HG03039 (cell line): ENCODE measurements at regions not wholly inside any gene's neighbourhood (a gene's known extent, or its start where the extent isn't known, plus 50 kb on each side); places are given as distances from the start of the nearest gene placed in this dataset.
"Not testable (repeated sequence)": the region's sequence is repeated elsewhere in the genome, so short reads cannot be mapped to it uniquely, and the experiment has no call there.

Source experiments
- ATAC-seq: cut with Tn5 transposase; IDR thresholded peaks from one replicate; pipeline ENCODE4 v1.9.1; 2021; ENCODE audit warnings: mild to moderate bottlenecking, moderate library complexity; ENCODE audit not compliant: unreplicated experiment

GRCh38 chr4:13922873-13923645 is 295.5 kb upstream of the BOD1L1 start:
- no peak for ATAC-seq

DNA sequence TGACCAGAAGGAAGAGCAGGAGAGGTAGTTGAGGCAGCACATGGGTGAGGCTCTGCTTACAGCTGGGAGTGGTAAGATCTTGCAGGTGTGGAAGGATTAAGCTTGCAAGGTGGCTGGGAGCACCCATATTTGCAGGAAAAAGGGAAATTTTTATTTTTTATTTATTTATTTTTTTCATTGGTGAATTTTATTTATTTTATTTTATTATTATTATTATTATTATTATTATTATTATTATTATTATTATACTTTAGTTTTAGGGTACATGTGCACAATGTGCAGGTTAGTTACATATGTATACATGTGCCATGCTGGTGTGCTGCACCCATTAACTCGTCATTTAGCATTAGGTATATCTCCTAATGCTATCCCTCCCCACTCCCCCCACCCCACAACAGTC is 297.4 kb upstream of the BOD1L1 start:
- ATAC-seq, result not testable (repeated sequence)

DNA sequence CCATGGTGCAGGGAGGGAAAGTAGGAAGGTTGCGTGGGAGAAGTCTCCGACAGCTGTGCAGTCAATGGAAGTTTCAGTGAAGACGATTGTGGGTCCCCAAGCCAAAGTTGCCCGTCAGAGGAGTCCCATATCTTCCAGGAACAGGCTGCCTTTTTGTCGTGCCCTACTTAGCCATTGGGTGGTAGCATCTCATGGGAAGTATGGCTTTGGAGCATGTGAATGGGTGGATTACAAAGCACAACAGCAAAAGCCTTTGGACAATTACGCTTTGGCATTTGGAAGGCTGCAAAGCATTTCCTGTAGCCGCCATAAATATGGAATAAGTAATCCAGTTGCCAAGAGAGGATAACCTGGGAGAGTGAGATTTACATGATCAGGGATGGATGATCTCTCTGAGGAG is 300.7 kb upstream of the BOD1L1 start:
- ATAC-seq, result no peak

GRCh38 chr4:13930155-13930554 is 302.6 kb upstream of the BOD1L1 start:
- no peak for ATAC-seq

GRCh38 chr4:13933191-13933590 is 305.7 kb upstream of the BOD1L1 start:
- ATAC-seq, result no peak

- ATAC-seq, result no peak
These were observed 310.8 kb upstream of the BOD1L1 start for GRCh38 chr4:13938299-13938698.

GRCh38 chr4:13940921-13941320 is 313.4 kb upstream of the BOD1L1 start:
- no peak for ATAC-seq

DNA sequence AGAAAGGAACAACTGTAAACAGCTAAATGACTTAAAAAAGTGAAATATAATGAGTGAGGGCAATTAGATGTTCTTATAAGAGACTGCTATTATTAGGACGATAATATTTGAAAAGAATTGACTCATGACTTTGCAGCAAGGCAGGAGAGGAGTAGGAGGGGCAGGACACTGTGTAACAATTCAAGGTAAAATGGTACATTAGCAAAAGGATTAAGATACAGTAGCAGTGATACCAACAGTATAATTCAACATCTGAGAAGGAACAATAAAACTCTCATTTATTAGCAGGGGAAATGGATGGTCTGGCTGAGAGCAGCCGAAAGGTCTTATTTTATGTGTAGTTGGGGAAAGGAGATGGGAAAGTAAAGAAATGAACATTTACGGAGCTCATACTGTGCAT is 315.5 kb upstream of the BOD1L1 start:
- no peak for ATAC-seq

GRCh38 chr4:13944095-13944511 is 316.6 kb upstream of the BOD1L1 start:
- ATAC-seq, result no peak

GRCh38 chr4:13947921-13948320 is 320.4 kb upstream of the BOD1L1 start:
- no peak for ATAC-seq

- no peak for ATAC-seq
These were observed 323.0 kb upstream of the BOD1L1 start for GRCh38 chr4:13950491-13950890.

- no peak for ATAC-seq
These were observed 325.6 kb upstream of the BOD1L1 start for GRCh38 chr4:13953083-13953482.

DNA sequence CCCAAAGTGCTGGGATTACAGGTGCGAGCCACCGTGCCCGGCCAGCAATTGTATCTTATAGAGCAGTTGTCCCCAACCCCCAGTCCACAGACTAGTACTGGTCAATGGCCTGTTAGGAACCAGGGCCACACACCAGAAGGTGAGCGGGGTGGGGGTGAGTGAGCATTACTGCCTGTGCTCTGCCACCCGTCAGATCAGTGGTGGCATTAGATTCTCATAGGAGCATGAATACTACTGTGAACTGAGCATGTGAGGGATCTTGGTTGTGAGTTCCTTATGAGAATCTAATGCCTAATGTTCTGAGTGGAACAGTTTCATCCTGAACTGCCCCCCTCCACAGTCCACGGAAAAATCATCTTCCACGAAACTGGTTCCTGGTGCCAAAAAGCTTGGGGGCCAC is 328.0 kb upstream of the BOD1L1 start:
- no peak for ATAC-seq

- no peak for ATAC-seq
These were observed 329.4 kb upstream of the BOD1L1 start for GRCh38 chr4:13956947-13957346.

DNA sequence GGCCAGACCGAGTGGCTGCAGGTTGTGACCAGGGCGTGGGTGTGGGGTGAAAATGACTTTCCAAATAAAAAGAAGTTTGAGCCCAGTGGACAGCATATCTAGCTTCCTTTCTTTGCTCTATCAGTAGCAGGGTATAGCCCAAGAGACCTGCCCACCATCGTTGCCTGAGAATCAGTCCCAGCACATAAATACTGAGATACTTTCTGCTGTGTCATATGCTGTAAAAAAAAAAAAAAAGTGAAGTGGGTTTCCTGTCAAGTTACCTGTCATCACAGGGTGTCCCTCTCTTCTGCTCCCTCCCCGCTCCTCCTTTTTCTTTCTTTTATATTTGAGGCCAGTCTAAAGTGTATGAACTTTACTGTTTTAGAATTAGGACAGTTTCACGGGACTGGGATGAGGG is 330.3 kb upstream of the BOD1L1 start:
- ATAC-seq, result no peak

DNA sequence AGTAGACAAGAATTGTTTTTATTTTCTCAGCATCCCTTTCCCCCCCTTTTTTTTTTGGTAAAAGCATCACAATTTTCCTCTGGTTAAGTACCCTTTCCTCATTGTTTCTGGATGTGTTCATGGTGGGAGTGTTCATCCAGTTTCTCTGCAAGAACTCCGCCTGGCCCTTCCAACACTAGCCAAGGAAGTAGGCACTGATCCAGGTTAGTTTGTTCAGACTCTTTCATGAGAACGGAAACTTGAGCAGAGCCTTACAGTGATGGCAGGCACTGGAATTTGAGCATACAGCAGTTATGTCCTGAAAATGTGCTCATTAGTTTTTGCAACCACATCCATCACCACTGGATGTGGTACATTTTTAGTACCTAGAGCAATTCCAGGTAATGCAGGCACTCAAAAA is 336.1 kb upstream of the BOD1L1 start:
- no peak for ATAC-seq

DNA sequence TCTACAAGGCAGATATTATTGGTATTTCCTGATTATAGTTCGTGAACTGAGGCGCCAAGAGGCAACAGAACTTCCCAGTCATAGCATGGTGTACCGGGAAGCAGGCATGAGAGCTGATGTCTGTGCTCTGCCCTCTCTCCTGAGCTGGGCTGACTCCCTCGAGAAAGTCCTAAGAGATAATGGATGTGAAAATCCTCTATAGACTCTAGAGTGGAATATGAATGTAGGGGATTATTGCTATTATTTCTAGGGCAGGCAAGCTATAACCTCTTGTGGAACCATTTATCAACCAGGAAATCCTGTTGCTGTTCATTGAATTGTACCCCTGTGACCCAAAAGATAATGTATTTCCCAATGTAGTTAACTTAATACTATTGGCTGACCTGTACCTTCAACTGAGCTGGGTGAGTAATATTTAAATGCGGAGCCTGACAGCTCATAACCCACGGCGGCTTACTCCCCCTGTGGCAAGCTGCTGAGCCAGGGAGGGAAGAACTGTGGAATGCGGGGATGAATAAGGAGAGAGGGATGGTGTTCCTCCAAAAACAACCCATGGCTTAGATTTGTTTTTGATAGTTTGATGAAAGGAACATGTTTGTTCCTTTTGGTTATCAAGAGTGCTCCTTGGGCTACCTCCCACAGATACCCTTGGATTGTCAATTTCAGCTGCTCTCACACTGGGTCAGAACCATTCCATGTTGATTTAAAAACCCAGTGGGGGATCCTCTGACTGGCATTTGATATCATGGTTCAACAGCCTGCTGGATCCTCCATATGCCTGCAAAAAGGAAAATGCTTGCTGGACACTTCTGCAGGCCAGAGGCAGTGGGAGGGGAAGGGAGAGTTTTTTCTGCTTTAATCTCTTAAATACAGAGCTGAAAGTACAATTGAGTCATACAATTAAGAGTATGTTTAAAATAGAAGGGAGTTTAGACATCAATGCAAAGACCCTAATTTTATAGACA is 339.0 kb upstream of the BOD1L1 start:
- ATAC-seq, result no peak

- ATAC-seq, result no peak
These were observed 341.2 kb upstream of the BOD1L1 start for GRCh38 chr4:13968723-13969122.

DNA sequence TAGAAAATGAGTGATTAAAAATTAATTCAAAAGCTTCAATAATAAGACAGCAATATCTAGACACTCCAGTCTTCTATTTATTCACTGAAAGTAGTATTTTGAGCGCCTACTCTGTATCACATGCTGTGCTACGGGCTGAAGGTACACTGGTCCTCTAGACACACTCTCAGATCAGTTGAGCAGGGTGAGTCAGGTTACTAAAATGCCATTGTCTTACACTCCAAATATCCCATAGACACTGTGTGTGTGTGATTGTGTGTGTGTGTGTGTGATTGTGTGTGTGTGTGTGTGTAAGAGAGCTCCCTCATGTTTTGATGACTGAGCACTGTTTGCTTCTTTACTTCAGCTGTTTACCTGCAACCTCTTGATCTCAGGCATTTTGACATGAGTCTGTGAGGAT is 342.8 kb upstream of the BOD1L1 start:
- ATAC-seq, result no peak

- ATAC-seq, result no peak
These were observed 350.2 kb upstream of the BOD1L1 start for GRCh38 chr4:13977746-13978145.

DNA sequence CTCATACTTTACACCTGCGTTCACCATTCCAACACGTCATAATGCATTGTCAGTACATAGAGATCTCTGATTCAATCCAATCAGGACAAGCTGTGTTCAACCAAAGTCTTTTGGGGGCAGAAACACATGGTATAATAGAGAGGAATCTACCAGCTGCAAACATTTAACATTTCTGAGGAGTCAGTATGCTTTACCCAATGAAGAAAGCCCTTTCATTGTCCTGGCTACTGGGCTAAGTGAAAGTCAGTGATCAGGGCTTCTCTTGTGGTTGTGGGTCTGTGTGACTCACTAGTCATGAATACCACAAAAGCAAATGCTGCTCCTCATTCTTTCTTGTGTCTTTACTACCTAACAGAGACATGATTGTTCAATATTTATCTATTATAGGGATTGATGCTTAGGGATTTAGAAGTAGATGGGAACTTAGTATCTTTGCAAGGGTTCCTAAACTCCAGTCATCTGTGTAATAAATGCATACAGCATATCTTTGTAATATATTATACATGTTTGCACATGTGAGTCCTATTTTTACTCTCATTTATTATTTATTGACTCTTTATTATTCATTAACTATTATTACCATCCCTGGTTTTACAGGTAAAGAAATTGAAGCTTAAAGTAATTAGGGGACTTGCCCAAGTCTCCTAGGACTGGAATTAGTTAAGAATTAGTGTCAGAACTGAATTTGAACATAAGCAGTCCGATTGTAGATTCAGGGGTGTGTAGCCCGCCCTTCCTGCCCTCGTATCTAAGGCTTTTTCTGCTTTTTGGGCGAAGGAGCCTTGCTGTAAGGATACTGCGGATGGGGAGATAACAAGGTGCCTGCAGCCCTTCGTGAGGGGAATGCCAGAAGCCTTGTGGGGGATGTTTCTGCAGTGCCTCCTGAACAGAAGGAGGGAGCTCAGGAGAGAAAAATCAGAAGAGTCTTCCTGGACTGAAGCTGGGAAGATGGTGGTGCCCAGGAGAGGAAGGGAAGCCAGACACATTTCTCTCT is 353.1 kb upstream of the BOD1L1 start:
- no peak for ATAC-seq
